OCI-LY3 (cell line): ENCODE measurements at regions not wholly inside any gene's neighbourhood (a gene's known extent, or its start where the extent isn't known, plus 50 kb on each side); places are given as distances from the start of the nearest gene placed in this dataset.

Source experiments
- H2AFZ ChIP-seq: fragments of 200-600, 300-600 bp; shearing (Covaris generic); 2 replicates; pipeline ENCODE4 v1.6.0; 2014; ENCODE audit warnings: antibody characterized with exemption, low read depth, low read length
- H3K27ac ChIP-seq: fragments of 200-600, 300-600 bp; sonication (generic); 2 replicates; pipeline ENCODE4 v1.5.1; 2014; ENCODE audit warnings: mild to moderate bottlenecking, low read length, moderate library complexity, mixed read lengths
- H3K27me3 ChIP-seq: fragments of 200-600, 300-600 bp; sonication (generic); 2 replicates; pipeline ENCODE4 v1.6.1; 2014; ENCODE audit warnings: low read depth, low read length, mixed read lengths
- H3K36me3 ChIP-seq: fragments of 200-600, 300-600 bp; sonication (generic); replicated peaks from 2 replicates; pipeline ENCODE3; 2014; ENCODE audit warnings: low read depth, low read length, mixed read lengths
- H3K4me1 ChIP-seq: fragments of 300-600, 200-600 bp; sonication (generic); 2 replicates; pipeline ENCODE4 v1.6.1; 2014; ENCODE audit warnings: low read length, mixed read lengths
- H3K4me2 ChIP-seq: fragments of 200-600, 300-600 bp; sonication (generic); 2 replicates; pipeline ENCODE4 v1.6.1; 2014; ENCODE audit warnings: low read length, mixed read lengths
- H3K4me3 ChIP-seq: fragments of 300-600, 200-600 bp; sonication (generic); 2 replicates; pipeline ENCODE4 v1.5.1; 2014; ENCODE audit warnings: antibody characterized with exemption, mild to moderate bottlenecking, low read length, moderate library complexity
- H3K79me2 ChIP-seq: fragments of 300-600, 200-600 bp; shearing (Covaris generic); 2 replicates; pipeline ENCODE4 v1.6.1; 2014; ENCODE audit warnings: mild to moderate bottlenecking, low read length, mixed read lengths
- H3K9ac ChIP-seq: fragments of 300-600, 200-600 bp; shearing (Covaris generic); 2 replicates; pipeline ENCODE4 v1.6.0; 2014; ENCODE audit warnings: mild to moderate bottlenecking, low read length, moderate library complexity
- H3K9me3 ChIP-seq: fragments of 200-600, 300-600 bp; shearing (Covaris generic); 2 replicates; pipeline ENCODE4 v1.6.1; 2014; ENCODE audit warnings: low read length, mixed read lengths; ENCODE audit not compliant: insufficient read depth
- H4K20me1 ChIP-seq: fragments of 200-600, 300-600 bp; sonication (generic); 2 replicates; pipeline ENCODE4 v1.6.1; 2016; ENCODE audit warnings: low read length, mixed read lengths; ENCODE audit not compliant: insufficient read depth
- CTCF ChIP-seq: fragments of 200-600, 300-600 bp; sonication (generic); IDR thresholded peaks from 2 replicates; pipeline ENCODE4 v1.5.1; 2014; ENCODE audit warnings: antibody characterized with exemption, low read length, low read depth
- EZH2phosphoT487 ChIP-seq: fragments of 200-600 bp; shearing (Covaris generic); IDR thresholded peaks from 2 replicates; pipeline ENCODE4 v1.6.1; 2018; ENCODE audit warnings: antibody characterized with exemption, mixed run types, low read depth

- TF ChIP-seq EZH2phosphoT487 (no peak), CTCF (no peak)
- no peak overlapping the region for H3K9ac ChIP-seq
- H2AFZ ChIP-seq, result no peak overlapping the region
- H3K36me3 ChIP-seq, result no peaks in the 10 kb centered on the region
- H4K20me1 ChIP-seq, result no peaks in the 10 kb centered on the region
- H3K9me3 ChIP-seq, result no peaks in the 10 kb centered on the region
- no peak overlapping the region for H3K27ac ChIP-seq
- no peak overlapping the region for H3K4me3 ChIP-seq
- no peak overlapping the region for H3K4me2 ChIP-seq
- no peaks in the 10 kb centered on the region for H3K27me3 ChIP-seq
- no peaks in the 10 kb centered on the region for H3K79me2 ChIP-seq
- H3K4me1 ChIP-seq, result no peaks in the 10 kb centered on the region
Observed at GRCh38 chr9:26058111-26058895, 380.1 kb upstream of the TUSC1 start.

GRCh38 chr9:26057050-26057449, 378.8 kb upstream of the TUSC1 start:
- no peak overlapping the region for H2AFZ ChIP-seq
- H3K27me3 ChIP-seq, result no peaks in the 10 kb centered on the region
- H3K4me1 ChIP-seq, result no peaks in the 10 kb centered on the region
- no peaks in the 10 kb centered on the region for H3K36me3 ChIP-seq
- H3K4me3 ChIP-seq, result no peak overlapping the region
- no peak overlapping the region for H3K4me2 ChIP-seq
- H3K79me2 ChIP-seq, result no peaks in the 10 kb centered on the region
- no peak for TF ChIP-seq EZH2phosphoT487
- no peak overlapping the region for H3K9ac ChIP-seq
- H3K9me3 ChIP-seq, result no peaks in the 10 kb centered on the region
- H4K20me1 ChIP-seq, result no peaks in the 10 kb centered on the region
- H3K27ac ChIP-seq, result no peak overlapping the region

GRCh38 chr9:26054600-26055520, 376.6 kb upstream of the TUSC1 start:
- no peak overlapping the region for H3K27ac ChIP-seq
- TF ChIP-seq CTCF (no peak), EZH2phosphoT487 (no peak)
- no peak overlapping the region for H3K4me3 ChIP-seq
- no peaks in the 10 kb centered on the region for H3K27me3 ChIP-seq
- H4K20me1 ChIP-seq, result no peaks in the 10 kb centered on the region
- no peak overlapping the region for H3K9ac ChIP-seq
- H3K4me1 ChIP-seq, result no peaks in the 10 kb centered on the region
- no peak overlapping the region for H3K4me2 ChIP-seq
- no peak overlapping the region for H2AFZ ChIP-seq
- H3K36me3 ChIP-seq, result no peaks in the 10 kb centered on the region
- no peaks in the 10 kb centered on the region for H3K9me3 ChIP-seq
- H3K79me2 ChIP-seq, result no peaks in the 10 kb centered on the region

- Histone ChIP-seq H3K4me3 (no peak overlapping the region), H3K9ac (no peak overlapping the region)
Observed at GRCh38 chr9:26053954-26054353, 375.7 kb upstream of the TUSC1 start.

More at GRCh38 chr9:26053954-26054353, 375.7 kb upstream of the TUSC1 start:
- TF ChIP-seq CTCF, result no peak
- TF ChIP-seq EZH2phosphoT487, result no peak
- Histone ChIP-seq H3K9me3 (no peaks in the 10 kb centered on the region), H3K36me3 (no peaks in the 10 kb centered on the region), H2AFZ (no peak overlapping the region), H3K4me1 (no peaks in the 10 kb centered on the region), H3K27ac (no peak overlapping the region), H3K27me3 (no peaks in the 10 kb centered on the region), H3K4me2 (no peak overlapping the region), H4K20me1 (no peaks in the 10 kb centered on the region), H3K79me2 (no peaks in the 10 kb centered on the region)
